ENCODE measurements at regions not wholly inside any gene's neighbourhood (a gene's known extent, or its start where the extent isn't known, plus 50 kb on each side); places are given as distances from the start of the nearest gene placed in this dataset.

GRCh38 chr2:125095826-125096225 is 1070.7 kb downstream of the CNTNAP5 start:
- Histone ChIP-seq H3K27ac (ENCODE audit: insufficient read depth, low read length) (no peak overlapping the region), H2BK20ac (ENCODE audit: low read depth, low read length) (no peak overlapping the region), H3K4ac (ENCODE audit: low read depth, low read length) (no peak overlapping the region), H3K27me3 (ENCODE audit: control insufficient read depth, insufficient read depth, low read length) (no peaks in the 10 kb centered on the region), H3K9me1 (ENCODE audit: insufficient read depth, low read length) (no peaks in the 10 kb centered on the region), H3K4me1 (ENCODE audit: control insufficient read depth, insufficient read depth, low read length) (no peaks in the 10 kb centered on the region), H3K14ac (replicated peaks; ENCODE audit: low read depth, low read length) (no peak overlapping the region), H3K36me3 (ENCODE audit: control insufficient read depth, insufficient read depth, low read length) (no peaks in the 10 kb centered on the region), H2BK5ac (ENCODE audit: low read depth, low read length, poor library complexity, severe bottlenecking) (no peak overlapping the region), H2AFZ (replicated peaks; ENCODE audit: low read length, poor library complexity) (no peak overlapping the region), H4K20me1 (ENCODE audit: insufficient read depth, low read length) (no peaks in the 10 kb centered on the region), H3K56ac (ENCODE audit: extremely low read depth, insufficient read depth, low read length) (no peak overlapping the region), H4K5ac (ENCODE audit: low read depth, low read length) (no peak overlapping the region), H4K8ac (ENCODE audit: low read depth in 2 of 2, low read length in 2 of 2) (no peak overlapping the region), H2BK15ac (ENCODE audit: low read depth, low read length) (no peak overlapping the region), H2BK120ac (ENCODE audit: low read depth, low read length) (no peak overlapping the region), H2AK9ac (replicated peaks; ENCODE audit: low read depth, low read length, poor library complexity) (no peak overlapping the region), H4K91ac (ENCODE audit: insufficient read depth, low read depth, low read length) (no peak overlapping the region), H3K9ac (ENCODE audit: low read depth, low read length) (no peak overlapping the region), H3K9me3 (ENCODE audit: control insufficient read depth, insufficient read depth, low read length) (0 out of 2 replicates have a peak, but pooled peaks cover 2% of the 10 kb centered on the region), H3K79me1 (ENCODE audit: low read depth in 1 of 2, low read length in 2 of 2) (no peaks in the 10 kb centered on the region), H3K4me2 (ENCODE audit: low read depth, low read length) (no peak overlapping the region), H2AK5ac (ENCODE audit: low read depth, low read length) (no peak overlapping the region), H3K23ac (ENCODE audit: low read depth, low read length) (no peak overlapping the region), H3K4me3 (ENCODE audit: insufficient read depth, low read depth, low read length) (no peak overlapping the region), H3K18ac (ENCODE audit: low read depth, low read length) (no peak overlapping the region)
- intact Hi-C loops (cut with micrococcal nuclease) = no loop called here
- dilution Hi-C loops (cut with HindIII; ENCODE audit: low sequenced_read_pairs, unreplicated experiment) = no loop called here
- DNase-seq (no peak), ATAC-seq (ENCODE audit: low read depth) (no peak)
- TF ChIP-seq USF2 (IDR thresholded peaks at IDR 0.05; ENCODE audit: low read depth, low read length) (no peak), MAFK (IDR thresholded peaks at IDR 0.05; ENCODE audit: low read depth, low read length) (no peak), RFX5 (IDR thresholded peaks at IDR 0.05; ENCODE audit: low read depth, low read length) (no peak), CEBPB (IDR thresholded peaks at IDR 0.05; ENCODE audit: low read depth, low read length) (no peak), MAZ (IDR thresholded peaks at IDR 0.05; ENCODE audit: borderline replicate concordance, low read depth, low read length) (no peak), RAD21 (IDR thresholded peaks at IDR 0.05; ENCODE audit: low read length) (no peak), RCOR1 (IDR thresholded peaks at IDR 0.05; ENCODE audit: insufficient replicate concordance, low read length) (no peak), SMC3 (IDR thresholded peaks at IDR 0.05; ENCODE audit: low read depth, low read length) (no peak), POLR2A (IDR thresholded peaks at IDR 0.05; ENCODE audit: low read depth, low read length) (no peak), MXI1 (IDR thresholded peaks at IDR 0.05; ENCODE audit: borderline replicate concordance, low read depth, low read length) (no peak), BHLHE40 (IDR thresholded peaks at IDR 0.05; ENCODE audit: low read depth, low read length) (no peak), FOS (IDR thresholded peaks at IDR 0.05; ENCODE audit: low read depth, low read length) (no peak), NFE2L2 (IDR thresholded peaks at IDR 0.05; ENCODE audit: low read depth, low read length) (no peak), CHD1 (IDR thresholded peaks at IDR 0.05; ENCODE audit: low read depth, low read length) (no peak)
- TF ChIP-seq, protein P1, sequence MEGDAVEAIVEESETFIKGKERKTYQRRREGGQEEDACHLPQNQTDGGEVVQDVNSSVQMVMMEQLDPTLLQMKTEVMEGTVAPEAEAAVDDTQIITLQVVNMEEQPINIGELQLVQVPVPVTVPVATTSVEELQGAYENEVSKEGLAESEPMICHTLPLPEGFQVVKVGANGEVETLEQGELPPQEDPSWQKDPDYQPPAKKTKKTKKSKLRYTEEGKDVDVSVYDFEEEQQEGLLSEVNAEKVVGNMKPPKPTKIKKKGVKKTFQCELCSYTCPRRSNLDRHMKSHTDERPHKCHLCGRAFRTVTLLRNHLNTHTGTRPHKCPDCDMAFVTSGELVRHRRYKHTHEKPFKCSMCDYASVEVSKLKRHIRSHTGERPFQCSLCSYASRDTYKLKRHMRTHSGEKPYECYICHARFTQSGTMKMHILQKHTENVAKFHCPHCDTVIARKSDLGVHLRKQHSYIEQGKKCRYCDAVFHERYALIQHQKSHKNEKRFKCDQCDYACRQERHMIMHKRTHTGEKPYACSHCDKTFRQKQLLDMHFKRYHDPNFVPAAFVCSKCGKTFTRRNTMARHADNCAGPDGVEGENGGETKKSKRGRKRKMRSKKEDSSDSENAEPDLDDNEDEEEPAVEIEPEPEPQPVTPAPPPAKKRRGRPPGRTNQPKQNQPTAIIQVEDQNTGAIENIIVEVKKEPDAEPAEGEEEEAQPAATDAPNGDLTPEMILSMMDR (conservative IDR thresholded peaks at IDR 0.05; ENCODE audit: low read depth, low read length) = no peak
- in situ Hi-C loops (cut with MboI; ENCODE audit: low sequenced_read_pairs) = no loop called here
- POLR2A ChIA-PET (ENCODE audit: unreplicated experiment) = no interaction called here
- CTCF ChIA-PET = no interaction called here
- no TSS peak for BruUV-seq (replicated peaks)

All from IMR-90 (cell line).